Epithelial cell of proximal tubule (primary cell): ENCODE measurements at regions not wholly inside any gene's neighbourhood (a gene's known extent, or its start where the extent isn't known, plus 50 kb on each side); places are given as distances from the start of the nearest gene placed in this dataset.

Source experiments
- DNase-seq: peaks from one replicate; pipeline ENCODE4 v3.0.0-alpha.2; 2011; ENCODE audit warnings: low read depth
- H3K4me3 ChIP-seq: 2 replicates; pipeline ENCODE4 v1.5.1; 2011; ENCODE audit warnings: low read depth, mild to moderate bottlenecking, low read length
- TF ChIP-seq, protein P1 (sequence below): conservative IDR thresholded peaks from 2 replicates; pipeline ENCODE4 v1.5.1; 2012; ENCODE audit warnings: low read depth, mild to moderate bottlenecking, low read length

DNA sequence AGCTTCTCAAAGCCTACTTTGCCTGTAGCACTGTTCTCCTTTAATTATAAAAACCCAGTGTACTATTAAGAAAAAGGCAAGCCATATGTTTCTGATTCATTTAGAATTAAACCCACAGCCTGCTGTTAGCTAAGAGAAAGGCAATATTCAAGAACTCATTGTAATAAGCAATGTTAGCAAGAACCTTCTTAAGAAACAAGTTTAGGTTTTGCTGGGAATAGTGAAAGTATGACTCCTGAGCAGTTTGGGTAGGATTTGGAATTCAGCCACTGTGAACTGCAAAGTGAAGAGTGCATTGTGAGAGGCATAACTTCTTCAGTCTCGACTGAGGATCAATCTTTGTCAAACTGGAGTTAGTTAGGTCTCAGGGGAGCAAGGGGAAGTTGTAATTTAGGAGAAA is 206.5 kb upstream of the NT5C1B start:
- TF ChIP-seq, protein P1, sequence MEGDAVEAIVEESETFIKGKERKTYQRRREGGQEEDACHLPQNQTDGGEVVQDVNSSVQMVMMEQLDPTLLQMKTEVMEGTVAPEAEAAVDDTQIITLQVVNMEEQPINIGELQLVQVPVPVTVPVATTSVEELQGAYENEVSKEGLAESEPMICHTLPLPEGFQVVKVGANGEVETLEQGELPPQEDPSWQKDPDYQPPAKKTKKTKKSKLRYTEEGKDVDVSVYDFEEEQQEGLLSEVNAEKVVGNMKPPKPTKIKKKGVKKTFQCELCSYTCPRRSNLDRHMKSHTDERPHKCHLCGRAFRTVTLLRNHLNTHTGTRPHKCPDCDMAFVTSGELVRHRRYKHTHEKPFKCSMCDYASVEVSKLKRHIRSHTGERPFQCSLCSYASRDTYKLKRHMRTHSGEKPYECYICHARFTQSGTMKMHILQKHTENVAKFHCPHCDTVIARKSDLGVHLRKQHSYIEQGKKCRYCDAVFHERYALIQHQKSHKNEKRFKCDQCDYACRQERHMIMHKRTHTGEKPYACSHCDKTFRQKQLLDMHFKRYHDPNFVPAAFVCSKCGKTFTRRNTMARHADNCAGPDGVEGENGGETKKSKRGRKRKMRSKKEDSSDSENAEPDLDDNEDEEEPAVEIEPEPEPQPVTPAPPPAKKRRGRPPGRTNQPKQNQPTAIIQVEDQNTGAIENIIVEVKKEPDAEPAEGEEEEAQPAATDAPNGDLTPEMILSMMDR: no peak
- DNase-seq: no peak
- H3K4me3 ChIP-seq: no peak overlapping the region

DNA sequence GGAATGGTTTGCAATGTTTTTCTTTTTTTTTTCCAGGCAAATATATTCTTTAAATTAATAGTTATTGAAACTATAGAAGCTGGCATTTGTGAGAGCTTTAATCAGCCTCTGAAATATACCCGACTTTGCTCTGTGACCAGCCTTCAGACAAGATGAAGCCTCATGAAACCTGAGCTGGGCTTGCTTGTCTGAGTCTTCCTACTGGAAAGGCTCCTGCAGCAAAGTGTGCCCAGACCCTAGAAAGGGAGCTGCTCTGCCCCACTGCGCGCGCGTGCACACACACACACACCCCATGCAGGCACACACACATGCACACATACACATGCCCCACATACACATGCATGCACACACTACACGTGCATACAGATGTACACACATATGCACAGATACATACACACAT is 203.3 kb upstream of the NT5C1B start:
- TF ChIP-seq, protein P1: no peak
- no peak for DNase-seq

DNA sequence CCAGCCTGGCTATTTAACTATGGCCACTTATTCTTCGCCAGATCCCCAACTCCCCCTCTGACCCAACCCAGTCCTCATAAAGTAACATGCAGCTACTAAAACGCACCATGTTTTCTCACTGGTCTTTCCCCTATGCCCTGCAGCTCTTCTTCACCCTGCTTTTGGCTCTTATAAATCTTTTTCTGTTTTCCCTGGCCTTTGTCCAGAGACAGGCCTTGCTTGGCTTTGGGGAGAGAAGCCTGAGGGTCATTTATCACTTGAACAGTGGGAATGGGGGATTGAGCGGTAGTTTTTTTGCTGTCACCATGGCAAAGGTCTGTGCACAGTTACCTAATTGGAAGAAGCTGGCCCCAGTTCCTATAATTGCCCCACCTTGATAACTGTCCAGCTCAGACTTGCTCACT is 202.9 kb upstream of the NT5C1B start:
- DNase-seq: no peak
- TF ChIP-seq, protein P1: no peak
- no peak overlapping the region for H3K4me3 ChIP-seq

More for the DNA sequence above, 203.3 kb upstream of the NT5C1B start:
- no peak overlapping the region for H3K4me3 ChIP-seq

DNA sequence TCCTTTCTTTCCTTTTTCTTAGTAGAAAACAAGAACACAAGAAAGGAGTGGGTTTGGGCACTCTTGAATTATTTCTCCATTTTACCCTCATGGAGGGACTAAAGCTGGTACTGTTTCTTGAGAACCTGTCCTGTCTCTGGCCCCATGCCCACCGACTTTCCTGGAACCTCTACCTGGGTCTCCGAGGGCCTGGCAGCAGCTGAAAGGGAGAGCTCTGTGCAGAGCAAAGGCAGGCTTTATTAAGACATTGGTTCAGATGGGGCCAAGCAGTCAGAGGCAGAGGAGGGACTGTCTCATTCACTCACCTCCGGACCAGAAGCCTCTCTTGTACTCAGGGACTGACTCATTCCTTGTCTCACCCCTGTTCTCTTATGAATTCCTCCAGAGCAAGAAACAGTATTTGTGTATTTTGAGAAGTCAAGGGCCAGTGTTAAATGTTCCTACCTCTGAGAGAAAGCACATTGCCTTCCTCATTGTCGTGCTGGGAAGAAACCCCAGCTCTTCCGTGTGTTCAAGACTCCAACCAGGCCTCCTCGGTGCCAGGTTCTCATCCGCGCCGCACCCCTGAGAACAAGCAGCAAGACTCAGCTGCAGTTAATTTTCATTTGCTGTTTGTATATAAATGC is 201.9 kb upstream of the NT5C1B start:
- TF ChIP-seq, protein P1: no peak
- no peak for DNase-seq

DNA sequence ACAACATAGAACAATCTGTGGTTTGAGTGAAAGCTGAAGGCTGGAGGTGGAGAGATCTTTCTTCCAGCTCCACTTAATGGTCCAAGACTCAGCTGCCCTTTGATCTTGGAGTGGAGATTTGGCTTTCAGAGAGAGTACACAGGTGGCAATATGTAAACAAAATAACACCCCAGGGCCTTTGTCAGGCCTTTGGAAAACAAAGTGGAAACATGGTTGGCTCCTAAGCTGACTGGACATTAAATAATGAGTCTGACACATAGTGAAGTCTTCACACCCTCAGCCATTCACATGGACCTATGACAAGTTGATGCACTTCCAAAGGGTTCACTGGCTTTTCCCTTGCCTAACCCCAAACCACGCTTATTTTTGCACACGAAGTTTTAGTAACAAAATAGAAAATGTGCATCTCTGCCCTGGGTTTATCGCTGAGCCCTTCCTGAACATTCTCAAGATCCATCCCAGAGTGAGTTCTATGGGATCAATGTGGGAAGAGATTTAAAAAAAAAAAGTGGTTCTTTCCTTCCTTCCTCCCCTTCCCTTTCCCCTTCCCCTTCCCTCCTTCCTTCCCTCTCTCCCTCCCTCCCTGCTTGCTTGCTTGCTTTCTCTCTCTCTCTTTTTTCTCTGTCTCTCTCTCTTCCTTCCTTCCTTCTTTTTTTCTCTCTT is 201.3 kb upstream of the NT5C1B start:
- DNase-seq: no peak

More for the DNA sequence above, 201.9 kb upstream of the NT5C1B start:
- no peak overlapping the region for H3K4me3 ChIP-seq

DNA sequence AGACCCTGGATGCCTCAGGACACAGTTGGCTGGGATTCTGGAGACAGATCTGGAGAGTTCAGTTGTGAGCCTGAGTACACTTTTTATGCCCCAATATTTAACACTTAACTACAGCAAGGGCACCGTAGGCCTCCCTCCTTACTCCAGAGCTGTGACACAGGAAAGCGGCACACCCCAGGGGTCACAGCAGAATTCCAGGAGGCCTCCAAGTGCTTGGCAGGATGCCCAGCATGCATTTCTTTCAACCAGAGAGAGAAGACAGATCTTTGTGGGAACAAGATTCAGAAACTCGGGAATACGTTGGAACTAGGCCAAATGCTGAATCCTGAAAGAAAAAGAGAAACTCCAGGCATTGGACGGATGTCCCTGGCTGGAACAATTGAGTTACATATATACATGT is 199.2 kb upstream of the NT5C1B start:
- peak; percentile 68 for DNase-seq
- no peak overlapping the region for H3K4me3 ChIP-seq
- TF ChIP-seq, protein P1: no peak

More for the DNA sequence above, 201.3 kb upstream of the NT5C1B start:
- H3K4me3 ChIP-seq: no peak overlapping the region
- TF ChIP-seq, protein P1: no peak

DNA sequence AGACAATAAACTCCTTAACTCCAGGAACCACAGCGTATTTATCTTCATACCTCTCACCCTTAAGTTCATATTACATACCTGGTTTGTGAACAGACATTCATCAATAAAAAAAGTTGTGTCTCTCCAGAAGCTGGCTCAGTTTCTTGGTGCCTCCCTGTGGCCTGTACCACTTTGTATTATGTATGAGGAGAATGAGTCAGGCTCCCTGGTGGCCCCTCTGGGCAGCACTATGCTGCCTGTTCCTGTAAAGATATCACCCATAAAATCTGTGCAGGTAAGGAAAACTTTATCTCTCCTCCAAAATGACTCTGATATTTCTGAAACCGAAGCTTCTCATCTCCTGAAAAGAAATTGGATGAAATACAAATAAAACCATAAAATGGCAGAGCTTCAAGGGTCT is 198.4 kb upstream of the NT5C1B start:
- DNase-seq: no peak
- no peak overlapping the region for H3K4me3 ChIP-seq
- TF ChIP-seq, protein P1: peak; percentile 32
